Activated CD4-positive, alpha-beta memory T cell treated with anti-CD3 and anti-CD28 coated beads, Interleukin-2, amount 10 ng/mL, durations not matched to agents 7 days and 5 days (primary cell): ENCODE measurements at regions not wholly inside any gene's neighbourhood (a gene's known extent, or its start where the extent isn't known, plus 50 kb on each side); places are given as distances from the start of the nearest gene placed in this dataset.
"Not testable (repeated sequence)": the region's sequence is repeated elsewhere in the genome, so short reads cannot be mapped to it uniquely, and the experiment has no call there.

Experiments used
- CTCF ChIA-PET: fragments of 350-600 bp; sonication (Branson Sonifier 250); formaldehyde crosslinking; loops from one replicate; lab custom pipeline; 2021; ENCODE audit warnings: antibody characterized with exemption, inconsistent platforms; lab: Charles Lee
- POLR2A ChIA-PET: fragments of 350-600 bp; sonication (Branson Sonifier 250); formaldehyde crosslinking; loops from one replicate; lab custom pipeline; 2021; ENCODE audit warnings: antibody characterized with exemption; lab: Charles Lee
- DNase-seq: peaks from one replicate; pipeline ENCODE4 v3.0.0-alpha.2; 2020
- H3K27ac Mint-ChIP-seq: one replicate; pipeline ENCODE4 v1.8.0; 2021; ENCODE audit warnings: mild to moderate bottlenecking, mixed read lengths
- H3K27me3 Mint-ChIP-seq: one replicate; pipeline ENCODE4 v1.8.0; 2021; ENCODE audit warnings: mixed read lengths
- H3K36me3 Mint-ChIP-seq: one replicate; pipeline ENCODE4 v1.8.0; 2021; ENCODE audit warnings: low read depth, mixed read lengths
- H3K4me1 Mint-ChIP-seq: one replicate; pipeline ENCODE4 v1.8.0; 2021; ENCODE audit warnings: mixed read lengths
- H3K4me3 Mint-ChIP-seq: one replicate; pipeline ENCODE4 v1.8.0; 2021; ENCODE audit warnings: mild to moderate bottlenecking, mixed read lengths
- H3K9me3 Mint-ChIP-seq: one replicate; pipeline ENCODE4 v1.8.0; 2021; ENCODE audit warnings: mixed read lengths

DNA sequence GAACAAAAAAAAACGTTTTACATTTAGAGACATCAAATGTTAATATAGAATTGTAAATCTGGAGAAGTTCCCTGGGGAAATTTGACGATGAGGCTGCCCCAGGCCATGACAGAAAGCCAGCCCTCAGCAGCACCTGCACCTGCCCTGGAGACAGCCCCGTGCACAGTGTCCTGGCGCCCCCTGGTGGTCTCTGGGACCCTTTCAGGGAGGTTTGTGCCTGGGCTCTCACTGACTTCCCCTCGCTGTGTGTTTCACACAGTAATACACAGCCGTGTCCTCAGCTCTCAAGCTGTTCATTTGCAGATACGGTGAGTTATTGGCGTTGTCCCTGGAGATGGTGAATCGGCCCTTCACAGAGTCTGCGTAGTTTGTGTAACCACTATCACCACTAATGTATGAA lies 385.1 kb downstream of the TP53TG3F start:
- peak; percentile 16 for DNase-seq
- H3K9me3 Mint-ChIP-seq, POLR2A ChIA-PET, H3K4me3 Mint-ChIP-seq, CTCF ChIA-PET, H3K27ac Mint-ChIP-seq, H3K36me3 Mint-ChIP-seq, H3K4me1 Mint-ChIP-seq, H3K27me3 Mint-ChIP-seq: not testable (repeated sequence)
